Prostate gland (tissue), 2 donors: ENCODE measurements at regions not wholly inside any gene's neighbourhood (a gene's known extent, or its start where the extent isn't known, plus 50 kb on each side); places are given as distances from the start of the nearest gene placed in this dataset.
"Not testable (repeated sequence)": the region's sequence is repeated elsewhere in the genome, so short reads cannot be mapped to it uniquely, and the experiment has no call there.

Experiments used
- POLR2A ChIP-seq: fragments of 450-650 bp; IDR thresholded peaks from one replicate; pipeline ENCODE4 v1.6.1; 2016; ENCODE audit warnings: antibody characterized with exemption, mild to moderate bottlenecking
- POLR2AphosphoS5 ChIP-seq: sonication (generic); formaldehyde crosslinking; IDR thresholded peaks from one replicate; pipeline ENCODE4 v1.6.1; 2017; ENCODE audit warnings: antibody characterized with exemption
- TF ChIP-seq, protein P1 (sequence below), 4 experiments: fragments of 200-600 bp in 2 of 4; fragments of 450-650 bp in 2 of 4; sonication (generic) in 2 of 4; IDR thresholded peaks; 1 replicate in 3 of 4; 2 replicates in 1 of 4; pipeline ENCODE4 v1.5.1; 2016 to 2019; ENCODE audit warnings: antibody characterized with exemption in 4 of 4, mild to moderate bottlenecking in 2 of 4, moderate library complexity in 2 of 4

DNA sequence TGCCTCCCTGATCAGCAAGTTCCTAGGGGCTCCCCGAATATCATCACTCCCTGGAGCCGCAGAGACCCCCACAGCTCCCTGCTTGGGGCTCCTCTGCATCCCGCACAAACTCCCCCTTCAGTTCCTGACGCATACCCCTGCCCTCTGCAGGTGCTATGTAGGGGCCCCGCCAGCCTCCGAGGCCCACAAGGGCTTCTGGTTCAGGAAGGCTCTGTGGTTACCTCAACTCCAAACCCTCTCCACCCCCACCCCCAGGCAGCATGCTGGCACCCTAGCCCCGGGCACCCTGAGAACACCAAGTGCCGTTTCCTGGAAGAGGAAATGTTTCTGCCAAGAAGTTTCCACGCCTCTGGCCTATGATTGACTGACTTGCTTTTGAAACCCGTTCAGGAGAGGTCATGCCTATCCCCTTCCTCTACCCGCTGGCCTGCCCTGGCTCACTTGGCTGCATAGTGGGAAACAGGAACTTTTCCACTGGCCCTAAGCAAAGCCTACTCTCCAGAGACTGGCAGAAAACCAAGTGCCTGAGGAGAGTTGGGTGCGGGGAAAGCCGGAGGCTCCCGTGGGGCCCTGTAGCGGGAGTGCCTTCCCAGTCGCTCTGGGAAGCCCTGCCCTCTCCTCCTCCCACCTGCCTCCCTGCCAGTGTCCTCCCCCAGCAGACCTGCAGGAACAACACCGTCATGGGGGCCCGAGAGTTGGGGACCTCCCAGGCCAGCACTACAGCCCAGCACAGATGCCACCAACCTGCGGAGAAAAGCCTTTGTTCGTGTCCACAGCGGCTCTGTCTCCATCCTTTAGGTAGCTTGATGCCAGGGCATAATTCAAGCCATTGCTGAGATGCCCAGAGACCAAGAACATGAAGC lies 4084.2 kb upstream of the TPTE start:
- TF ChIP-seq, protein P1, sequence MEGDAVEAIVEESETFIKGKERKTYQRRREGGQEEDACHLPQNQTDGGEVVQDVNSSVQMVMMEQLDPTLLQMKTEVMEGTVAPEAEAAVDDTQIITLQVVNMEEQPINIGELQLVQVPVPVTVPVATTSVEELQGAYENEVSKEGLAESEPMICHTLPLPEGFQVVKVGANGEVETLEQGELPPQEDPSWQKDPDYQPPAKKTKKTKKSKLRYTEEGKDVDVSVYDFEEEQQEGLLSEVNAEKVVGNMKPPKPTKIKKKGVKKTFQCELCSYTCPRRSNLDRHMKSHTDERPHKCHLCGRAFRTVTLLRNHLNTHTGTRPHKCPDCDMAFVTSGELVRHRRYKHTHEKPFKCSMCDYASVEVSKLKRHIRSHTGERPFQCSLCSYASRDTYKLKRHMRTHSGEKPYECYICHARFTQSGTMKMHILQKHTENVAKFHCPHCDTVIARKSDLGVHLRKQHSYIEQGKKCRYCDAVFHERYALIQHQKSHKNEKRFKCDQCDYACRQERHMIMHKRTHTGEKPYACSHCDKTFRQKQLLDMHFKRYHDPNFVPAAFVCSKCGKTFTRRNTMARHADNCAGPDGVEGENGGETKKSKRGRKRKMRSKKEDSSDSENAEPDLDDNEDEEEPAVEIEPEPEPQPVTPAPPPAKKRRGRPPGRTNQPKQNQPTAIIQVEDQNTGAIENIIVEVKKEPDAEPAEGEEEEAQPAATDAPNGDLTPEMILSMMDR (IDR thresholded peaks at IDR 0.05) = not testable (repeated sequence)
- TF ChIP-seq POLR2AphosphoS5, POLR2A: not testable (repeated sequence)
